ENCODE measurements at regions not wholly inside any gene's neighbourhood (a gene's known extent, or its start where the extent isn't known, plus 50 kb on each side); places are given as distances from the start of the nearest gene placed in this dataset.

DNA sequence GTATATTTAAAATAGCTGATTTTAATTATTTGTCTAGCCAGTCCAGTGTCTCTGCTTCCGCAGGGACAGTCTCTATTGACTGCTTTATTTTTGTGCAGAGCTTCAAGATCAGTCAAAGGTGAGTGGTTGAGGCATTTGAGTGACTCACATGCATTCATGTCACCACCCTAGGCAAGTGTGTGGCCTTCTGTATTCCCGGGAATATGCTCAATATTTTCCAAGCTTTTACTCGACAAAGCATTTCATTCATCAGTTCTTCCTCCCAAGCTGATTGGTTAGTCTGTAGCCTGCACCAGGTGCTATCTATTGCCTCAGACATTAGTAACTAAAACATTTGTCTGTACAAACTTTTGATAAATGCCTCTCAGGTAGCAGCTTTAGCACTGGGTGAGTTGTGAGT lies 471.5 kb upstream of the NRG3 start:
- TF ChIP-seq, protein P1, sequence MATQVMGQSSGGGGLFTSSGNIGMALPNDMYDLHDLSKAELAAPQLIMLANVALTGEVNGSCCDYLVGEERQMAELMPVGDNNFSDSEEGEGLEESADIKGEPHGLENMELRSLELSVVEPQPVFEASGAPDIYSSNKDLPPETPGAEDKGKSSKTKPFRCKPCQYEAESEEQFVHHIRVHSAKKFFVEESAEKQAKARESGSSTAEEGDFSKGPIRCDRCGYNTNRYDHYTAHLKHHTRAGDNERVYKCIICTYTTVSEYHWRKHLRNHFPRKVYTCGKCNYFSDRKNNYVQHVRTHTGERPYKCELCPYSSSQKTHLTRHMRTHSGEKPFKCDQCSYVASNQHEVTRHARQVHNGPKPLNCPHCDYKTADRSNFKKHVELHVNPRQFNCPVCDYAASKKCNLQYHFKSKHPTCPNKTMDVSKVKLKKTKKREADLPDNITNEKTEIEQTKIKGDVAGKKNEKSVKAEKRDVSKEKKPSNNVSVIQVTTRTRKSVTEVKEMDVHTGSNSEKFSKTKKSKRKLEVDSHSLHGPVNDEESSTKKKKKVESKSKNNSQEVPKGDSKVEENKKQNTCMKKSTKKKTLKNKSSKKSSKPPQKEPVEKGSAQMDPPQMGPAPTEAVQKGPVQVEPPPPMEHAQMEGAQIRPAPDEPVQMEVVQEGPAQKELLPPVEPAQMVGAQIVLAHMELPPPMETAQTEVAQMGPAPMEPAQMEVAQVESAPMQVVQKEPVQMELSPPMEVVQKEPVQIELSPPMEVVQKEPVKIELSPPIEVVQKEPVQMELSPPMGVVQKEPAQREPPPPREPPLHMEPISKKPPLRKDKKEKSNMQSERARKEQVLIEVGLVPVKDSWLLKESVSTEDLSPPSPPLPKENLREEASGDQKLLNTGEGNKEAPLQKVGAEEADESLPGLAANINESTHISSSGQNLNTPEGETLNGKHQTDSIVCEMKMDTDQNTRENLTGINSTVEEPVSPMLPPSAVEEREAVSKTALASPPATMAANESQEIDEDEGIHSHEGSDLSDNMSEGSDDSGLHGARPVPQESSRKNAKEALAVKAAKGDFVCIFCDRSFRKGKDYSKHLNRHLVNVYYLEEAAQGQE (IDR thresholded peaks at IDR 0.05; ENCODE audit: low read depth): no peak
- no peak for TF ChIP-seq YY1 (IDR thresholded peaks at IDR 0.05; ENCODE audit: low read depth)
- TF ChIP-seq CEBPB (IDR thresholded peaks at IDR 0.05): no peak
- TF ChIP-seq EP300 (IDR thresholded peaks at IDR 0.05; ENCODE audit: borderline replicate concordance): no peak
- TF ChIP-seq TAF1 (IDR thresholded peaks at IDR 0.05; ENCODE audit: low read depth): no peak
- TF ChIP-seq, protein P2, sequence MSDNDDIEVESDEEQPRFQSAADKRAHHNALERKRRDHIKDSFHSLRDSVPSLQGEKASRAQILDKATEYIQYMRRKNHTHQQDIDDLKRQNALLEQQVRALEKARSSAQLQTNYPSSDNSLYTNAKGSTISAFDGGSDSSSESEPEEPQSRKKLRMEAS (IDR thresholded peaks at IDR 0.05): no peak
- TF ChIP-seq EGR1 (IDR thresholded peaks at IDR 0.05): no peak
- TF ChIP-seq FOXM1 (IDR thresholded peaks at IDR 0.05; ENCODE audit: borderline replicate concordance, low read depth): no peak
- no peak for TF ChIP-seq ZBTB7A (IDR thresholded peaks at IDR 0.05; ENCODE audit: low read depth)
- no peak for TF ChIP-seq CREB1 (IDR thresholded peaks at IDR 0.05; ENCODE audit: low read depth)
- no peak for TF ChIP-seq NFIC (IDR thresholded peaks at IDR 0.05)
- TF ChIP-seq TCF12 (IDR thresholded peaks at IDR 0.05; ENCODE audit: low read depth): no peak

Data from Ishikawa (cell line).